MM.1S (cell line): ENCODE measurements at regions not wholly inside any gene's neighbourhood (a gene's known extent, or its start where the extent isn't known, plus 50 kb on each side); places are given as distances from the start of the nearest gene placed in this dataset.

ENCODE experiments used
- DNase-seq: peaks from one replicate; pipeline ENCODE4 v3.0.0-alpha.2; 2015
- H2AFZ ChIP-seq: fragments of 300-600 bp; sonication (generic); 2 replicates; pipeline ENCODE4 v1.6.0; 2016; ENCODE audit warnings: antibody characterized with exemption, low read length
- H3F3A ChIP-seq: fragments of 300-600 bp; sonication (generic); 2 replicates; pipeline ENCODE4 v1.6.1; 2016; ENCODE audit warnings: mild to moderate bottlenecking, antibody characterized with exemption, low read length, moderate library complexity, mixed read lengths; ENCODE audit not compliant: insufficient read depth
- H3K27ac ChIP-seq: fragments of 300-600 bp; sonication (generic); 2 replicates; pipeline ENCODE4 v1.5.1; 2016; ENCODE audit warnings: mild to moderate bottlenecking, low read length
- H3K27me3 ChIP-seq: fragments of 300-600 bp; sonication (generic); replicated peaks from 2 replicates; pipeline ENCODE4 v1.6.0; 2016; ENCODE audit warnings: low read length; ENCODE audit not compliant: insufficient read depth
- H3K36me3 ChIP-seq: fragments of 300-600 bp; sonication (generic); replicated peaks from 2 replicates; pipeline ENCODE4 v1.6.1; 2016; ENCODE audit warnings: mild to moderate bottlenecking, low read length, mixed read lengths; ENCODE audit not compliant: insufficient read depth
- H3K4me1 ChIP-seq: fragments of 300-600 bp; sonication (generic); 2 replicates; pipeline ENCODE4 v1.6.1; 2016; ENCODE audit warnings: low read length, mixed read lengths
- H3K4me2 ChIP-seq: fragments of 300-600 bp; sonication (generic); 2 replicates; pipeline ENCODE4 v1.6.0; 2016; ENCODE audit warnings: low read depth, low read length
- H3K4me3 ChIP-seq: fragments of 300-600 bp; sonication (generic); 2 replicates; pipeline ENCODE4 v1.5.1; 2016; ENCODE audit warnings: low read length, mixed read lengths
- H3K79me2 ChIP-seq: fragments of 300-600 bp; sonication (generic); 2 replicates; pipeline ENCODE4 v1.6.1; 2016; ENCODE audit warnings: mixed run types, low read length, mixed read lengths
- H3K9ac ChIP-seq: fragments of 300-600 bp; sonication (generic); 2 replicates; pipeline ENCODE4 v1.6.1; 2016; ENCODE audit warnings: low read length, mixed read lengths
- H3K9me2 ChIP-seq: fragments of 300-600 bp; sonication (generic); replicated peaks from 2 replicates; pipeline ENCODE4 v1.6.1; 2016; ENCODE audit warnings: mild to moderate bottlenecking, low read length, mixed read lengths; ENCODE audit not compliant: insufficient read depth
- H3K9me3 ChIP-seq: fragments of 300-600 bp; sonication (generic); replicated peaks from 2 replicates; pipeline ENCODE4 v1.6.1; 2016; ENCODE audit warnings: mild to moderate bottlenecking, low read length, mixed read lengths; ENCODE audit not compliant: insufficient read depth
- H4K20me1 ChIP-seq: fragments of 300-600 bp; sonication (generic); 2 replicates; pipeline ENCODE4 v1.6.1; 2016; ENCODE audit warnings: mild to moderate bottlenecking, low read length, moderate library complexity, mixed read lengths; ENCODE audit not compliant: insufficient read depth
- CTCF ChIP-seq: fragments of 300-600 bp; sonication (generic); IDR thresholded peaks from 2 replicates; pipeline ENCODE4 v1.5.1; 2016; ENCODE audit warnings: antibody characterized with exemption, low read length, mixed read lengths
- EZH2 ChIP-seq: fragments of 300-600 bp; sonication (generic); optimal IDR thresholded peaks from 2 replicates; pipeline ENCODE3; 2017; ENCODE audit warnings: low read depth, mild to moderate bottlenecking, antibody characterized with exemption, low read length, mixed read lengths
- EZH2phosphoT487 ChIP-seq: fragments of 300-600 bp; sonication (generic); IDR thresholded peaks from 2 replicates; pipeline ENCODE4 v1.6.1; 2018; ENCODE audit warnings: antibody characterized with exemption, low read length

GRCh38 chr6:166815629-166816028 is 140.7 kb downstream of the RNASET2 start:
- no peaks in the 10 kb centered on the region for H3K4me1 ChIP-seq
- no peaks in the 10 kb centered on the region for H3K9me2 ChIP-seq
- H3K4me2 ChIP-seq, result no peak overlapping the region
- H3F3A ChIP-seq, result no peaks in the 10 kb centered on the region
- H4K20me1 ChIP-seq, result no peaks in the 10 kb centered on the region
- no peaks in the 10 kb centered on the region for H3K79me2 ChIP-seq
- no peak overlapping the region for H3K27ac ChIP-seq
- H3K27me3 ChIP-seq, result no peaks in the 10 kb centered on the region
- no peak for DNase-seq
- H3K9me3 ChIP-seq, result no peaks in the 10 kb centered on the region
- H3K9ac ChIP-seq, result no peak overlapping the region
- TF ChIP-seq CTCF, result no peak
- TF ChIP-seq EZH2phosphoT487, result no peak
- no peak for TF ChIP-seq EZH2
- H2AFZ ChIP-seq, result no peak overlapping the region
- H3K36me3 ChIP-seq, result no peaks in the 10 kb centered on the region
- no peak overlapping the region for H3K4me3 ChIP-seq

- H3K9me3 ChIP-seq, result no peaks in the 10 kb centered on the region
- no peak for DNase-seq
- H3K36me3 ChIP-seq, result no peaks in the 10 kb centered on the region
- no peaks in the 10 kb centered on the region for H3K79me2 ChIP-seq
- no peaks in the 10 kb centered on the region for H3K9me2 ChIP-seq
- H3K27ac ChIP-seq, result no peak overlapping the region
- TF ChIP-seq CTCF, result no peak
- TF ChIP-seq EZH2phosphoT487, result no peak
- no peak for TF ChIP-seq EZH2
- no peak overlapping the region for H3K4me3 ChIP-seq
- no peak overlapping the region for H2AFZ ChIP-seq
- no peaks in the 10 kb centered on the region for H3K4me1 ChIP-seq
- H3K27me3 ChIP-seq, result no peaks in the 10 kb centered on the region
- H3F3A ChIP-seq, result no peaks in the 10 kb centered on the region
- H3K9ac ChIP-seq, result no peak overlapping the region
- H3K4me2 ChIP-seq, result no peak overlapping the region
- H4K20me1 ChIP-seq, result no peaks in the 10 kb centered on the region
Observed at GRCh38 chr6:166814390-166814789, 142.0 kb downstream of the RNASET2 start.

- no peaks in the 10 kb centered on the region for H4K20me1 ChIP-seq
- H3K4me3 ChIP-seq, result no peak overlapping the region
- no peaks in the 10 kb centered on the region for H3K4me1 ChIP-seq
- H3K27me3 ChIP-seq, result no peaks in the 10 kb centered on the region
- DNase-seq, result no peak
- H3K9ac ChIP-seq, result no peak overlapping the region
- no peaks in the 10 kb centered on the region for H3K36me3 ChIP-seq
- H3F3A ChIP-seq, result no peaks in the 10 kb centered on the region
- no peak overlapping the region for H2AFZ ChIP-seq
- H3K9me2 ChIP-seq, result no peaks in the 10 kb centered on the region
- no peak overlapping the region for H3K4me2 ChIP-seq
- H3K9me3 ChIP-seq, result no peaks in the 10 kb centered on the region
- TF ChIP-seq CTCF, result no peak
- no peak for TF ChIP-seq EZH2phosphoT487
- TF ChIP-seq EZH2, result no peak
- no peaks in the 10 kb centered on the region for H3K79me2 ChIP-seq
- no peak overlapping the region for H3K27ac ChIP-seq
Observed at GRCh38 chr6:166813461-166813860, 142.9 kb downstream of the RNASET2 start.

- H2AFZ ChIP-seq, result no peak overlapping the region
- H4K20me1 ChIP-seq, result no peaks in the 10 kb centered on the region
- TF ChIP-seq CTCF (no peak), EZH2phosphoT487 (no peak), EZH2 (no peak)
- no peak overlapping the region for H3K4me2 ChIP-seq
- H3F3A ChIP-seq, result no peaks in the 10 kb centered on the region
- no peak overlapping the region for H3K27ac ChIP-seq
- H3K4me3 ChIP-seq, result no peak overlapping the region
- H3K9me2 ChIP-seq, result no peaks in the 10 kb centered on the region
- H3K9me3 ChIP-seq, result no peaks in the 10 kb centered on the region
- no peak for DNase-seq
- no peaks in the 10 kb centered on the region for H3K79me2 ChIP-seq
- no peaks in the 10 kb centered on the region for H3K36me3 ChIP-seq
- H3K9ac ChIP-seq, result no peak overlapping the region
- no peaks in the 10 kb centered on the region for H3K4me1 ChIP-seq
- no peaks in the 10 kb centered on the region for H3K27me3 ChIP-seq
Observed at GRCh38 chr6:166810864-166811263, 145.5 kb downstream of the RNASET2 start.
